ENCODE measurements at regions not wholly inside any gene's neighbourhood (a gene's known extent, or its start where the extent isn't known, plus 50 kb on each side); places are given as distances from the start of the nearest gene placed in this dataset.
A peak's percentile ranks its signal among the peaks of the same experiment; 100 is the strongest.

- DNase-seq (ENCODE audit: low read depth): no peak
These were observed 88.6 kb upstream of the RCN1 start for GRCh38 chr11:32002311-32002710.

- DNase-seq (ENCODE audit: low read depth): no peak
These were observed 92.9 kb upstream of the RCN1 start for GRCh38 chr11:31997955-31998354.

DNA sequence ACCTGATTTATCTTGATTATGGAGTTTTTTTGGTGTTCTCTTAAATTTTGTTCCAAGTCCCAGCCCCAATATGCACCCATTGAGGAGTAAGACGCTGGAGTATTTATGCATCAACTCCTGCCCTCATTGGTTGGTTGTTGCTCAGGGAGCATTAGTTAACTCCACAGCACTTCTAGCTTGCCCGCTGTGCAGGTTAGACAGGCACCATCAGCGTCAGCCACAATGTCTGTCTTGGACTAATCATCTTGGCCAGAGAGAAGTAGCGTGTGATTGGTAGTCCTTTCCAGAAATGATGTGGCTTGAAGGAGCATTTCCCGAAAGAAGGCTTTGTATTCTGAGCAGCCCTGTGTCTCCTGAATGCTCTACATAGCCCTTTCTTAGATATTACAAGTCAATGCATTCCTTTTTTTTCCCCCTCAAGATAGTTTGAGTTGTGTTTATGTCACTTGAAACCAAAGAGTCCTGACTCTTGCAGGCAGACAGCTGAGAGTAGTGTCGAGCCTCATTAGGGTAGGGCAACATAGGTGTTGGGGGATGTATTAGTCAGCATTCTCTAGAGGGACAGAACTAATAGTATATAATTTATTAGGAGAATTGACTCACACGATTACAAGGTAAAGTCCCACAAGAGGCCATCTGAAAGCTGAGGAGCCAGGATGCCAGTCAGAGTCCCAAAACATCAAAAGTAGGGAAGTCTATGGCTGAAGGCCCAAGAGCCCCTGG lies 94.6 kb upstream of the RCN1 start:
- DNase-seq (ENCODE audit: low read depth): no peak

DNA sequence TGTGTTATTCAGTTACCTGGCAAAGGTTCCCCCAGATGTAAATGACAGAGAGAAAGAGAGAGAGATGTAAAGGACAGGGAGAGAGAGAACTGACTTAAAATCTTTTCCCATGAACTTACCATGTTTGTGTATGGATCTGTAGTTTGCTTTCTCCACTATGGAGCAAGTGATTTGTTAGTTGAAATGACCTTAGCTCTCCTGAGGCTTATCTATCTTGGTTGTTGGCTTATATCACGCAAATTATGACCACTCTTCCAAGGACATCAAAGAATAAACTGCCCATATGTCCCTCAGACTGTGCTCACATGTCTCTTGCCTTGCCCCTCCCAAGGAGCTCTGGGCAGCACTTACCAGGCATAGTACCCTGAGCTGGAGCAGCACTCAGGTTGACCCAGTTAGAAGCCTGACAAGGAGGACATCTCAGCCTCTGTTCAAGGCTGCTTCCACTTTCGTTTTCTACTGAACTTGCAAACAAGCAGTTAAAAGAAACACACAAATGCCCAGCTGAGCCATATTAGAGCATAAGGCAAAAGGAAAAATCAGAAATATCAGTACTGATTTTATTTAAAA lies 95.3 kb upstream of the RCN1 start:
- DNase-seq (ENCODE audit: low read depth): no peak

- DNase-seq (ENCODE audit: low read depth): no peak
These were observed 95.8 kb upstream of the RCN1 start for GRCh38 chr11:31995032-31995431.

GRCh38 chr11:31987118-31988005 lies 103.5 kb upstream of the RCN1 start:
- DNase-seq (ENCODE audit: low read depth): no peak

DNA sequence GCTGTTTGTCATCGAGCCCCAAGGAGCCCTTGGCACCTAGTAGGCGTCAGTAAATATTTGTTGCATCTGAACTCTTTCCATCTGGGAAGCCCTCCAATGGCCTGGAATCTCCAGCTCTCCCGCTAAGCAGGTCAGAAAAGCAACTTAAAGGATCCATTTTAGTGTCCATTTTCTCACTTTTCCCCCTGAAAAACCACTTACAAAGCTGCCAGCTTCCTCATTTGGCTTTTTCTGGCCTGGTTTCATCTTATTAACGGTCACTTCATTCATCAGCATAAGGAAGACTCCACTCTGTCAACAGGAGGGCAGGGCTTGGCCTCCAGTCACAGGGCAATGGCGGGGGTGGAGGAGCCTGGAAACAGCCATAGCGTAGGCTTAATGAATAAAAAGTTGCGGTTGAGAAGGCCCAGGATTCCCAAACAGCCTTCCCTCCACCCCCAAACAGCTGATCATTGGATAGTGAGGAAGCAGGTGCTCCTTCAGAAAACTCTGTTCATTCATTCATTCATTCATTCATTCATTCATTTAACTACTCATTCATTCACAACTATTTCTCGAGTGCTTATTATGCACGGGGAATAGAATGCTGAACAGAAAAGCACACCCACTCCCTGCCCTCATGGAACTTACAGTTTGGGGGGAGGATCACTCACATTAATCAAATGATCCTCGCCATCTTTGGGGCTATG lies 104.5 kb upstream of the RCN1 start:
- no peak for DNase-seq (ENCODE audit: low read depth)

- no peak for DNase-seq (ENCODE audit: low read depth)
These were observed 109.4 kb upstream of the RCN1 start for GRCh38 chr11:31981457-31981856.

DNA sequence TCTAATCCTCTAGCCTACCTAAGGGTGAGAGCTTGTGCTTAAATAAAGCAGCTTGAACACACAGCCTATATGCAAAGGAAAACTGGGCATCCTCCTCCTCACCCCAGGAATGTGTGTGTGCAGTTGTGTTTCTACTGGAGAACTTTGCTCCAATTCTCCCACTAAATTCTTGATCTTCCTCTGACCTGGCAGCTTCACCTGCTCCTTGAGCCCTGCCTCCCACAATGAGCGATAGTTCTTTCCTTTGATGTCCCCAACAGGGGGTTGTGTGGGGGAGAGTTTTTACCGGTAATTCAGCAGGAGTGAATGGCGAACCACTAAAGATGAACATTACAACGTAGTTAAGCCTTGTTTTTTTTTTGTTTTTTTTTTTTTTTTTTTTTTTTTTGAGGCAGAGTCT lies 113.5 kb upstream of the RCN1 start:
- no peak for DNase-seq (ENCODE audit: low read depth)

DNA sequence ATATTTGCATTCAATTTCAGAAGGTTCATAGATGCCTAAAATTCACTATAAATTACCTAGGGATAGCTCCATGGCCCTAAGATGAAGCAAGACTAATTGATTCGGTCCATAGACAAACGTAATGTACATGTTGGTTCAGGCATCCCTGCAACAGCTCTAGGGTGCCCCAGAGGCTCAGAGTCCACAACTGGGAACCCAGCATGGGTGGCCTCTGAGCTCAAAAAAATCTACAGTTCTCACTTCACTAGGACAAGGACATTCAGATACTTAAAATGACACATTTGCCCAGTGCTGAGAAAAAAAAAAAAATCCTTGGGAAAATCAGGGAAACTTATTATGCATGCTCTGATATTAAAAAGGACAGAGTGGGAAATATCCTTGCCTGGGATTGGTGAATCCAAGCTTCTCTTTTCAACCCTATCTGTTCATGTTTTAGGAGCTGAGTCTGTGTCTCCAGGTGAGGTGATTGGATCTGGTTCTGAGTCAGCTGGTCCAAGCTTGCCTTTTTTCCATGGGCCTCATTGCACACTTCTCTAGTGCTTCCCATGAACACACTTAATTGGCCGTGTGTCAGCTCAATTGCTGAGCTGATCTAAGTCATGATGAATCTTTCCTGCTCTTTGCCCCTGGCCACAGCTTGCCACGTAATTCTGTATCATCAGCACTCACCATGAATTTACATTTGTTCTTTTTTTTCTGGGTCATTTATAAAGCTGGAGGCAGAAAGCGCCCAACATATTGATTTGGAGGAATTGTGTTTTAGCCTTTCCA lies 116.3 kb upstream of the RCN1 start:
- no peak for DNase-seq (ENCODE audit: low read depth)

- no peak for DNase-seq (ENCODE audit: low read depth)
These were observed 117.7 kb upstream of the RCN1 start for GRCh38 chr11:31973172-31973571.

DNA sequence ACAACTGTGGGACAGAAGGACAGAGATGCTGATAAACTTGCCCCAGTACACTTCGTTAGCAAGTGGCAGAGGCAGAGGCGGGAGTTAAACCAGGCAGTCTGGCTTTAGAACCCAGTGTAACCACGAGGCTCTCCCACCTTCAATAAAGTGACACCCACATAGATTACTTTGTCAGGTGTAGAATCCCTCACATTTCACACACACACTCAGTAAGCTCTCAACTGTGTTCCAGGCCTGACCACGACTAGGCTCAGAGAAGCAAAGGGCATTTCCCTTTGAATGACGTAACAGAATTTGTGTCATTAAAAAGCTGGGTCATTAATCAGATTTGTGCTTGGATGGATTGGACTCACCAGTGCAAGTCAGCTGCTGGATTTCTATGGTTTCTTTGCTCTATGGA lies 118.3 kb upstream of the RCN1 start:
- no peak for DNase-seq (ENCODE audit: low read depth)

DNA sequence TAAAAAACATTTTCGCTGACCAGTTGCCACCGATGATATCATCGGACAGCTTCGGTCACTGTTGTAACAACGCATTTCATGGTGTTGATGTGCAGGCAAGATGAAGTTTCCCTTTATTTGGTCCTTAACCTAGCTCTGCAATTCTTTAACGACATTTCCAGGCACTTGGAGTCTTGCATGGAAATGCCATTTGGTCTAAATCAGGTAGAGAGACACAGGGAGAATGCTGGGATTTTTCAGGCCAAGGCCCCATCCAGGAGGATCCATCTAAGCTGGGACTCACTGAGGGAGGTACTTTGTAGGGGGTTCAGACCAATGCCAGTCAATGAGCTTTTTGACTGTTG lies 121.5 kb upstream of the RCN1 start:
- DNase-seq (ENCODE audit: low read depth): no peak

GRCh38 chr11:31968461-31969358 lies 122.2 kb upstream of the RCN1 start:
- no peak for DNase-seq (ENCODE audit: low read depth)

DNA sequence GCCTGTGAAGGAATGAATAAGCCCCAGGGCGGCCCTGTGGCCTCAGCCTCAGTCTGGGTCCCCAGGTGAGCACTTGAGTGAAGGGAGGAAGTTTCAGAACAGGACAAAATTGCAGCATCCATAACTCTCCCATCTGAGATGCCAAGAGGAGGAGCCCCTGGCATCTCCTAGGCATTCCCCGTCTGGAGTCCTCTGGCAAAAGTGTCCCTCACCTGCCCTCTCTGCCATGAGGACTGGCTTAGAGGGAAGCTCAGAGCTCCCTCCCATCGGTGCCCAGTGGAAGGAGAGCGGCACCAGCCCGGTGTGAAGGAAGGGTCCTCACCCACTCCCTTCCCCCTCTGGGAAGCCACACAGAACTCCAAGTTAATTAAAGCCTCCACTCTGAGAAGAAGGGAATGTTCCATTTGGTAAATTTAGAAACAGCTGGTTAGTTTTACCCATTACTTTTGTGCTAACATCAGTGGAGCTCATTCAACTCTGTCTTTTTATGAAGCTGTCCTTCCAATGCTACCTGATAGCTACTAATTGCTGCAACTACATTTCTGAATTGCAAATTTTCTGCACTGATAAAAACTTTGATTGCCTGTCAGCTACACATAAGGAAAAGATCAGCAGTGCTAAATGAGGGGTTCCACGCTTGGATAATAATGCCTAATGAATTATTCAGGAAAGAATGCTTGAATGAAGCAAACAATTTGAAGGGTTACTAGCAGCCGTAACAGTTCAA lies 123.3 kb upstream of the RCN1 start:
- no peak for DNase-seq (ENCODE audit: low read depth)

- no peak for DNase-seq (ENCODE audit: low read depth)
These were observed 124.0 kb upstream of the RCN1 start for GRCh38 chr11:31966846-31967245.

DNA sequence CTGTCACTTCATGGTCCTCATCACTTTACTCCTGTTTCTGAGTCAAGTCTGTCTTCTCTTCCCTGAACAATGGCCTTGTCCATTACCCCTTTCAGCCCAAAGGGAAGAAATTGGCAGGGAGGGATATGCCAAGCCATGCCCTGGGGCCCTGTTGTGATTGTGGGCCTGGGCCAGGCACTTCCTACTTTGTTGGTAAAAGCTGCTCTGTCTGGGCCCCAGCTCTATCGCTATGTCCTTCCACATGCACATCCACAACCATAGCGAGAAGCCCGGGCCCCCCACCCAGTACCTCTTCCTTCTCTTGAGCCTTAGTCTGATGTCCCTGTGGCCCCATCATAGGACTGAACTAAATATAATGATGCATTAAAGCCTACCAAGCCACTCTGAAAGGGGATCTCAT lies 126.7 kb upstream of the RCN1 start:
- DNase-seq (ENCODE audit: low read depth): no peak

DNA sequence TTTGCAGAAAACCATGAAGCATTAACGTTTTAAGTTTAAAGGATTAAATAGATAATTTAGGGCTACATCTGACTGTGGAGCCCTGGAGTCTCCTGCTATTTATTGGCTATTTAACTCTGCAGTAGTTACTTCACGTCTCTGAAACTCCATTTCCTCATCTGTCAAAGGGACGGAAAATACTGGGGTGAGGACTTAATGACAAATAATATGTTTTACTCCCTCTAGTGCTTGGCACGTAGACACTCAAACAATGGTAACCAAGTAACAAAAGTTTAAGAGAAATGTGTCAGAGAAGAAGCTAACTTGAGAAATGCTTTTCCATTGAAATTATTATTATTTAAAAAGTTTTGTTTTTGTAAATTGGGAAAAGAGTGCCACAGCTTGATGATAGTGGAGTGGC lies 130.7 kb upstream of the RCN1 start:
- DNase-seq (ENCODE audit: low read depth): no peak

DNA sequence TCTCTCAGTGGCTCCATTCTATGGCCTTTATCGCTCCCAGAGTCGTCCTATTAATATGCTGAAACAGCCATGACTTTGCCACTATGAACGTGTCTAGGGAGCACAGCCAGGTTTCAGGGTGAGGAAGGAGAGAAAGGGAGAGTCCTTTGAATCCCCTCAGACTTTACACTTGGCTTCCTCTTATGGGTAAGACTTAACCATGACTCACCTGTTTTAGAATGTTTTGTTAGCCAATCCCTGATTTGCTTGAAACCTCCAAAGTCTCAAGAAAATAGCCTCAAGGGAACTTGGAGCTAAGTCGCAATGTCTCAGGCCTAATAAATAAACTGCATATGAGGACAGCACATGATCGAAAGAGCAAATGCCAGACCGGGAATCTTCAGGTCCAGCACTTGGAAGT lies 131.2 kb upstream of the RCN1 start:
- DNase-seq (ENCODE audit: low read depth): no peak

DNA sequence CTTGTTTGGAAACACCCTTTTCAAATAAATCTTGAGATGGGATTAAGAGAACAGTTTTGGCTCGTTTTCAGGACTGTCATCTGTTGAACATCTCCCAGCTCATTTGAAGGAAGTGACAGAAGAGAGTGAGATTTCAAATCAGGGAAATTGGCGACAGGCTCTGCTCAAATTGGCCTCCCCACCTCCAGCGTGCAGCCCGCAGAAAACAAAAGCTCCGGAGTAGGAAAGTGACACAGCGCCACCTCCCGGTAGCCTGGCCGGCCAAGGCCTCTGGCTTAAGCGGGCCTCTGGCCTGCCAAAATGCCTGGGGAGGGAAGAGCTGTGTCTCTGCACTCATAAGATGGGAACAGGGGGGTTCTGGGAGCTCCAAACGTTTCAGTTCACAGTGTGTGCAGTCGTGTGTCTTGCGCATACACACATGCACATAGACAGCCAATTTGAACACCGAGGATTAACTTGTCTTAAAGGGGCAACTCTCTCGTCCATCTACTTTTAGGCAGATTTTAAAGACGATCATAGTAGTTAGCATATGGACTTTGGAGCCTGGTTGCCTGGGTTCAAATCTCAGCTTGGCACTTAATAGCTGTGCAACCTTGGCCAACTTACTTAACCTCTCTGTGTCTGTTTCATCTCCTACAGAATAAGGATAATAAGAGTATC lies 132.7 kb upstream of the RCN1 start:
- DNase-seq (ENCODE audit: low read depth): peak; percentile 41

Measured in stimulated activated CD8-positive, alpha-beta memory T cell treated with anti-CD3 and anti-CD28 coated beads, Interleukin-15, amount 100 ng/mL, for 24 hours (primary cell).